WTC11 (cell line): ENCODE measurements at regions not wholly inside any gene's neighbourhood (a gene's known extent, or its start where the extent isn't known, plus 50 kb on each side); places are given as distances from the start of the nearest gene placed in this dataset.
A peak's percentile ranks its signal among the peaks of the same experiment; 100 is the strongest.

Experiments
- ATAC-seq: fragments of 200-7000 bp; cut with Tn5 transposase; 2 replicates; pipeline ENCODE4 v1.10.0; 2021; ENCODE audit warnings: mild to moderate bottlenecking, moderate library complexity
- CTCF ChIA-PET: fragments of 300-600 bp; sonication (Branson Sonifier 250); formaldehyde crosslinking; loops from one replicate; lab custom pipeline; 2021; ENCODE audit warnings: antibody characterized with exemption; lab: Charles Lee
- POLR2A ChIA-PET: fragments of 350-600 bp; sonication (Branson Sonifier 250); formaldehyde crosslinking; loops from one replicate; lab custom pipeline; 2021; ENCODE audit warnings: antibody characterized with exemption; lab: Charles Lee
- DNase-seq: peaks from one replicate; pipeline ENCODE4 v3.0.0; 2021; ENCODE audit warnings: low spot score
- H3K27ac Mint-ChIP-seq: 2 replicates; pipeline ENCODE4 v1.8.0; 2021; ENCODE audit warnings: mixed read lengths
- H3K27me3 Mint-ChIP-seq: 2 replicates; pipeline ENCODE4 v1.8.0; 2021; ENCODE audit warnings: low read depth, mild to moderate bottlenecking, moderate library complexity, mixed read lengths
- H3K36me3 Mint-ChIP-seq: 2 replicates; pipeline ENCODE4 v1.8.0; 2021; ENCODE audit warnings: mixed read lengths
- H3K4me1 Mint-ChIP-seq: 2 replicates; pipeline ENCODE4 v1.8.0; 2022; ENCODE audit warnings: mixed read lengths
- H3K4me3 Mint-ChIP-seq: 2 replicates; pipeline ENCODE4 v1.8.0; 2021; ENCODE audit warnings: mild to moderate bottlenecking, moderate library complexity, mixed read lengths
- H3K9me3 Mint-ChIP-seq: 2 replicates; pipeline ENCODE4 v1.8.0; 2021; ENCODE audit warnings: mixed read lengths
- AR ChIP-seq: fragments of 250-450 bp; sonication (Bioruptor Pico); IDR thresholded peaks from 2 replicates; pipeline ENCODE4 v1.9.0; 2021; ENCODE audit warnings: mild to moderate bottlenecking
- ATF2 ChIP-seq: sonication (generic); formaldehyde crosslinking; IDR thresholded peaks from 2 replicates; pipeline ENCODE4 v1.8.1; 2022; ENCODE audit warnings: low read depth, missing genetic modification reagents, borderline replicate concordance
- ATF3 ChIP-seq: sonication (generic); formaldehyde crosslinking; conservative IDR thresholded peaks from 2 replicates; pipeline ENCODE4 v1.8.1; 2022; ENCODE audit warnings: mild to moderate bottlenecking, missing genetic modification reagents
- CTCF ChIP-seq: fragments of 200-600 bp; IDR thresholded peaks from 2 replicates; pipeline ENCODE4 v1.8.0; 2022; ENCODE audit warnings: antibody characterized with exemption
- EMX1 ChIP-seq: fragments of 250-450 bp; sonication (Bioruptor Pico); IDR thresholded peaks from 2 replicates; pipeline ENCODE4 v1.8.0; 2021; ENCODE audit warnings: mild to moderate bottlenecking
- GABPB1 ChIP-seq: sonication (generic); formaldehyde crosslinking; IDR thresholded peaks from 2 replicates; pipeline ENCODE4 v1.8.1; 2023; ENCODE audit warnings: mild to moderate bottlenecking, missing genetic modification reagents
- IRF2 ChIP-seq: sonication (generic); formaldehyde crosslinking; IDR thresholded peaks from 2 replicates; pipeline ENCODE4 v1.8.0; 2022; ENCODE audit warnings: low read depth, missing genetic modification reagents, borderline replicate concordance
- JAZF1 ChIP-seq: fragments of 250-450 bp; sonication (Bioruptor Pico); IDR thresholded peaks from 2 replicates; pipeline ENCODE4 v1.9.0; 2021; ENCODE audit warnings: moderate library complexity, mild to moderate bottlenecking, inconsistent platforms
- MYBL2 ChIP-seq: sonication (generic); formaldehyde crosslinking; IDR thresholded peaks from 2 replicates; pipeline ENCODE4 v1.8.1; 2023; ENCODE audit warnings: mild to moderate bottlenecking, moderate library complexity, missing genetic modification reagents
- NFE2L1 ChIP-seq: sonication (generic); formaldehyde crosslinking; IDR thresholded peaks from 2 replicates; pipeline ENCODE4 v1.8.1; 2023; ENCODE audit warnings: missing genetic modification reagents
- NR1H2 ChIP-seq: sonication (generic); formaldehyde crosslinking; IDR thresholded peaks from 2 replicates; pipeline ENCODE4 v1.9.0; 2021; ENCODE audit warnings: mild to moderate bottlenecking, moderate library complexity, missing genetic modification reagents
- USF1 ChIP-seq: sonication (generic); formaldehyde crosslinking; IDR thresholded peaks from 2 replicates; pipeline ENCODE4 v1.8.0; 2022; ENCODE audit warnings: mild to moderate bottlenecking, missing genetic modification reagents
- ZBTB21 ChIP-seq: sonication (generic); formaldehyde crosslinking; IDR thresholded peaks from 2 replicates; pipeline ENCODE4 v1.8.1; 2023; ENCODE audit warnings: mild to moderate bottlenecking, missing genetic modification reagents, borderline replicate concordance
- ZMAT4 ChIP-seq: fragments of 250-450 bp; sonication (Bioruptor Pico); IDR thresholded peaks from 2 replicates; pipeline ENCODE4 v1.9.0; 2021; ENCODE audit warnings: mild to moderate bottlenecking
- ZNF263 ChIP-seq: sonication (generic); formaldehyde crosslinking; IDR thresholded peaks from 2 replicates; pipeline ENCODE4 v1.8.1; 2022; ENCODE audit warnings: low read depth, mild to moderate bottlenecking, moderate library complexity, missing genetic modification reagents
- ZNF396 ChIP-seq: fragments of 250-450 bp; sonication (Bioruptor Pico); IDR thresholded peaks from 2 replicates; pipeline ENCODE4 v1.8.0; 2021; ENCODE audit warnings: mild to moderate bottlenecking, moderate library complexity, borderline replicate concordance
- ZNF416 ChIP-seq: fragments of 250-450 bp; sonication (Bioruptor Pico); IDR thresholded peaks from 2 replicates; pipeline ENCODE4 v1.9.0; 2021; ENCODE audit warnings: mild to moderate bottlenecking, inconsistent platforms
- ZNF423 ChIP-seq: fragments of 250-450 bp; sonication (Bioruptor Pico); IDR thresholded peaks from 2 replicates; pipeline ENCODE4 v2.1.2; 2022; ENCODE audit warnings: mild to moderate bottlenecking, moderate library complexity
- ZNF671 ChIP-seq: fragments of 250-450 bp; sonication (Bioruptor Pico); IDR thresholded peaks from 2 replicates; pipeline ENCODE4 v1.8.0; 2021; ENCODE audit warnings: mild to moderate bottlenecking
- ZSCAN18 ChIP-seq: fragments of 250-450 bp; sonication (Bioruptor Pico); IDR thresholded peaks from 2 replicates; pipeline ENCODE4 v2.1.2; 2022; ENCODE audit warnings: mild to moderate bottlenecking, moderate library complexity

- peak overlapping the region; percentile 63 for H3K27ac Mint-ChIP-seq
Observed at GRCh38 chr3:160134454-160134853, 90.8 kb upstream of the C3orf80 start.

GRCh38 chr3:160134964-160135363 lies 90.3 kb upstream of the C3orf80 start:
- CTCF ChIA-PET, result interaction anchor here (1.4 to 3.1 kb wide), 2 partner anchors 28 to 103 kb away, joined by 4 to 12 read pairs; no protein-coding TSS in a partner anchor
- Mint-ChIP-seq H3K4me3 (no peak overlapping the region), H3K27ac (no peak overlapping the region), H3K4me1 (peaks cover 7% of the 10 kb centered on the region; the same call in 1 of the 2 replicates), H3K36me3 (no peaks in the 10 kb centered on the region), H3K9me3 (no peaks in the 10 kb centered on the region), H3K27me3 (no peaks in the 10 kb centered on the region)
- TF ChIP-seq EMX1 (CRISPR knock-in tag) (no peak), GABPB1 (CRISPR knock-in tag) (peak; percentile 71)
- DNase-seq (no peak), ATAC-seq (no peak)
- POLR2A ChIA-PET, result no interaction called here

More at GRCh38 chr3:160134454-160134853, 90.8 kb upstream of the C3orf80 start:
- H3K4me3 Mint-ChIP-seq, result no peak overlapping the region
- CTCF ChIA-PET, result interaction anchor here (0.6 to 3.1 kb wide), 7 partner anchors 16 to 402 kb away, joined by 3 to 12 read pairs (median 3); partner anchors contain the start of genes C3orf80 and IL12A
- no peaks in the 10 kb centered on the region for H3K27me3 Mint-ChIP-seq
- peaks cover 7% of the 10 kb centered on the region; the same call in 1 of the 2 replicates for H3K4me1 Mint-ChIP-seq
- ATAC-seq, result peak; percentile 49
- TF ChIP-seq ZMAT4 (CRISPR knock-in tag), result no peak
- TF ChIP-seq NFE2L1 (CRISPR knock-in tag), result no peak
- H3K9me3 Mint-ChIP-seq, result no peaks in the 10 kb centered on the region
- H3K36me3 Mint-ChIP-seq, result no peaks in the 10 kb centered on the region
- POLR2A ChIA-PET, result interaction anchor here (0.6 kb wide), 1 partner anchor 103 kb away, joined by 7 read pairs; no protein-coding TSS in a partner anchor
- DNase-seq, result no peak

- TF ChIP-seq ZNF396 (CRISPR knock-in tag) (no peak), ZBTB21 (CRISPR knock-in tag) (no peak), ZNF671 (CRISPR knock-in tag) (no peak), ZNF423 (CRISPR knock-in tag) (no peak), MYBL2 (CRISPR knock-in tag) (no peak), AR (no peak), ATF3 (CRISPR knock-in tag) (no peak), CTCF (no peak), ZNF416 (CRISPR knock-in tag) (no peak), ZSCAN18 (CRISPR knock-in tag) (no peak), USF1 (CRISPR knock-in tag) (no peak), NR1H2 (no peak), ZNF263 (CRISPR knock-in tag) (no peak), EMX1 (CRISPR knock-in tag) (no peak), JAZF1 (CRISPR knock-in tag) (no peak), ATF2 (CRISPR knock-in tag) (no peak), IRF2 (CRISPR knock-in tag) (no peak)
- no peak overlapping the region for H3K27ac Mint-ChIP-seq
- ChIA-PET CTCF (interaction anchor here (1.2 to 3.1 kb wide), 2 partner anchors 27 to 84 kb away, joined by 3 to 12 read pairs; no protein-coding TSS in a partner anchor), POLR2A (no interaction called here)
- no peak for DNase-seq
- H3K4me1 Mint-ChIP-seq, result peaks cover 7% of the 10 kb centered on the region; the same call in 1 of the 2 replicates
- H3K27me3 Mint-ChIP-seq, result no peaks in the 10 kb centered on the region
- no peak for ATAC-seq
- H3K9me3 Mint-ChIP-seq, result no peaks in the 10 kb centered on the region
- H3K4me3 Mint-ChIP-seq, result no peak overlapping the region
- no peaks in the 10 kb centered on the region for H3K36me3 Mint-ChIP-seq
Observed at GRCh38 chr3:160135851-160136250, 89.4 kb upstream of the C3orf80 start.
